H54 (cell line): ENCODE measurements at regions not wholly inside any gene's neighbourhood (a gene's known extent, or its start where the extent isn't known, plus 50 kb on each side); places are given as distances from the start of the nearest gene placed in this dataset.

Source experiments
- DNase-seq: peaks from one replicate; pipeline ENCODE4 v3.0.0; 2011; ENCODE audit warnings: low spot score, mixed read lengths; ENCODE audit not compliant: insufficient read length
- FAIRE-seq: peaks from 3 replicates; lab custom pipeline; 2011; peaks lifted over from hg19 to GRCh38; lab: Jason Lieb, UNC
- POLR2A ChIP-seq: IDR thresholded peaks from 2 replicates; pipeline ENCODE4 v1.6.1; 2011; ENCODE audit warnings: low read depth, mild to moderate bottlenecking, low read length

DNA sequence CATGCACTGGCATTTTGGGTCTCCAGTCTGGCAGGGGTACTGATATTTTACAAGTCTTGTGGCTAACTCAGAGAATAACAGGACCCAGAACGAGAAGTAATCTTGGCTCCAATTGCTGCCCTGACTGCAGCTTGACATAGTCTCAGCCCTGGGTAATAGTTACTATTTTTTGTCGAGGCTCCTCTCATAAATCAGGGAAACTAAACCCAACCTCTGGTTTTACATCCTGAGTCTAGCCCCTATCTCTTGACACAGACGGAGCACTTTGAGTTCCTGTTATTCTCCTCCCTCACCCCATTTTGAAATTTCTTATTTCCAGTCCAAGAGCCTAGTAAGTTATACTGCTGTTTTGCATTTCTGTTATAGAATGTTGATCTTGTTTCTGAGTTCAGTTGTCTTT is 276.1 kb upstream of the GOLIM4 start:
- FAIRE-seq (no peak), DNase-seq (no peak)
- TF ChIP-seq POLR2A: no peak

DNA sequence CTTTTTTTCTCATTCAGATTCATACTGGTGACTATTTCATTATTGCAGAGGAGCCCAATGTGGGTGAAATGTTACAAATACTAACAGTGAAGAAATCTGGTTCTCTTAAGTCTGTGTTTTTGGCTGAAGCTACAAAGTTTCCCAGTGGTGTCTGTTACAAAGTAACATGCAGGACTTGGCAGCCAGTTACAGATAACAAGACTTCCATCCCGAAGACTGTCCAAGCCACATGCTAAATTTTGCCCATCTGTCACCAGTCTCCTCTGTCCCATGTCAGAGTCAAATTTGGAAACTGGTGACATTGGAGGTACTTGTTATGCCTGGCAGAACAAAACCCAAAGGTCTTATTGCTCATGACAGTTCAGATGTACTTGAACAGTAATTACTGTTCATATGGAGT is 269.2 kb upstream of the GOLIM4 start:
- DNase-seq (no peak), FAIRE-seq (no peak)
- no peak for TF ChIP-seq POLR2A

DNA sequence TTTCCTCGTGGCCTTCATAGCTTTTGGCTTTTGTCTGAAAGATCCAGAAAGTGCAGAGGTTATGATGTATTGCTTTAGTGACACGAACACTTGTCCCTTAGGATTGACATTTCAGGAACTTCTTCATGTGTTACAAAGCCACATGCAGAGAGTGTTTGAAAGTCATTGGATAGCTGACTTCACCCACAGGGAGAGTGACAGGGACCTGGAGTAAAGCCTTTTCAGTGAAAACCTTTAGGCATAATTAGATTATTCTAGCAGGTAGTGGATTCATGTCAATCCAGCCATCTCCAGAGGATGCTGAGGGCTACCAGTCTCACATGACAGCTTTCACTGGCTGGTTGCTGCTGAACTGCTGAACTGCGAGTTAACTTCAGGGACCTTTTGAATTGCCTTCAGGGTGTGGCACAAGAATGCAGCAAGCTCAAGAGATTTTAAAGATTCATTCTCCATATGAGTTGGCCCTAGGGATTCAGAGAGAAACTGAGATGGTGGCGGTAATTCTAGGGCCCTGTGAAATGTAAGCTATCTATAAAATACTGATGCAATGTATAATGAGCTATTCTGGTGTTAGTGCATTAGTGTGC is 267.0 kb upstream of the GOLIM4 start:
- FAIRE-seq (no peak), DNase-seq (no peak)
- TF ChIP-seq POLR2A: no peak

DNA sequence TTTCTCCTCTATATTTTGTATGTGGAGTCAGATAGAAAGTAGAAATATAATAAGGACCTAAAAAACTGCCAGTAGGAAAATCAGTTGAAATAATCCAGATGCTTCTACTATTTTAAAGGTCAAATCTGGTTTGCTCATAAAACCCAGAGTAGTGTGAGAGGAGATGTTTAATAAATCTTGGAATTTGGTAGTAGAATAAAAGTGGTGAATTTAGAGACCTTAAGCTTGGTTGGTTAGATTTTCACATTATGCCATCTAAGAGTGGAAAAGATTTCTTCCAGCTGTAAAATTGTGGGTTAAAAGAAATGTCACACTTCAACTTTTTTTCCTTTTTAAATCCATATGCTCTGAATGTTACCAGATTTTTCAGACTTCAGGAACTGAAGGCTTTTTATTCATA is 266.4 kb upstream of the GOLIM4 start:
- no peak for TF ChIP-seq POLR2A
- FAIRE-seq (no peak), DNase-seq (no peak)

DNA sequence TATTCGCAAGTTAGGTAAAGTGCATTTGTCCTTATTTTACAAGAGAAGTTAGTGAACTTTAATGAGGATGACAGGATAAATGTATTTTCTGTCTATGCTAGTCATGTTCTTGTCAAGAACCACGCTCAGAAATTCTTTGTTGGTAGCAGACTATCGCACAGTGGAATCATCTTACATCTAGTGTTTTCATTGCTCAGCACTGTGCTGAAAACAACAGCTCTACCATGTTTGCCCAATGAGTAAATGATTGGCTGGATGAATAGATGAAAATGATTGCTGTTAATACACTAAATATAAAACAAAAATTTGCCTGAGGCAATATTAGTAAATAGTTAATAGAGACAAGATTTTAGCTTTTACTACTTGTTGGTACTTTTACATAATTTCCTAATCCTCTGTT is 265.3 kb upstream of the GOLIM4 start:
- no peak for DNase-seq
- TF ChIP-seq POLR2A: no peak
- no peak for FAIRE-seq

DNA sequence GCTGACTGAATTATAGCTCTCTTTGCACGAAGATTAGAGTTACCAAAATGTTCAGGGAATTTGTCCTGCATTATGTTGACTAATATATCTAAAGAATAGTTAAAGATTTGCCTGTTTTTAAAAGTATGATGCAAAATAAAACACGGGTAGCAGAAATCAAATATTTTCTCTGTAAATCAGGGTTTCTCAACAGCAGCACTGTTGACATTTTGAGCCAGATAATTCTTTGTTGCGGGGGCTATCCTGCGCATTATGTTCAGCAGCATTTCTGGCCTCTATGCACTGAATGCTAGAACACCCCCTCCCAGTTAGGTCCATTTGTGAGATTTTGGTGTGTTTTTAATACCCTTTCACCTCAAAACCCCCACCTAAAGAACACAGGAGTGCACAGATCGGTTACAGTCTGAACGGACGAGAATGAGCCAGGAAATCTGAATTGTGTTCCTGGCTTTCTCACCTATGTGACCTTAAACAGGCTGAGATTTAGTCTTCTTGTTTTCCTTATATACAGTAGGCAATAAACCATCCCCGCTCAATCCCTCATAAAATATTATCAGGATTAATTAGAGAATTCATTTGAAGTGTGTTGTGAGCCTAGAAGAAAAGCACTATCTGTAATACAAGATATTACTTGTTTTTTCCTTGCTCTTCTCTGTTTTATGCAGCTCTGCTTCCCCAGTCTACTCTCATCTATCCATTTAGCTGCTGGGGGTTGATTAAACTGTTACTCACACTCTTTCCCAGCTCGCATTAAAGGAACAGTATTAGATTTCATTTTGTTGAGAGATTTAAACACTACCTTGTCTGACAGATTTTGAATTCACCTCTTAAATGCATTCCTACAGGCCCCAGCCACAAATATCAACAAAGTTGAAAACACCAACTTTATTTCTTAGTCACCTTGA is 247.5 kb upstream of the GOLIM4 start:
- TF ChIP-seq POLR2A: no peak
- no peak for DNase-seq
- no peak for FAIRE-seq

DNA sequence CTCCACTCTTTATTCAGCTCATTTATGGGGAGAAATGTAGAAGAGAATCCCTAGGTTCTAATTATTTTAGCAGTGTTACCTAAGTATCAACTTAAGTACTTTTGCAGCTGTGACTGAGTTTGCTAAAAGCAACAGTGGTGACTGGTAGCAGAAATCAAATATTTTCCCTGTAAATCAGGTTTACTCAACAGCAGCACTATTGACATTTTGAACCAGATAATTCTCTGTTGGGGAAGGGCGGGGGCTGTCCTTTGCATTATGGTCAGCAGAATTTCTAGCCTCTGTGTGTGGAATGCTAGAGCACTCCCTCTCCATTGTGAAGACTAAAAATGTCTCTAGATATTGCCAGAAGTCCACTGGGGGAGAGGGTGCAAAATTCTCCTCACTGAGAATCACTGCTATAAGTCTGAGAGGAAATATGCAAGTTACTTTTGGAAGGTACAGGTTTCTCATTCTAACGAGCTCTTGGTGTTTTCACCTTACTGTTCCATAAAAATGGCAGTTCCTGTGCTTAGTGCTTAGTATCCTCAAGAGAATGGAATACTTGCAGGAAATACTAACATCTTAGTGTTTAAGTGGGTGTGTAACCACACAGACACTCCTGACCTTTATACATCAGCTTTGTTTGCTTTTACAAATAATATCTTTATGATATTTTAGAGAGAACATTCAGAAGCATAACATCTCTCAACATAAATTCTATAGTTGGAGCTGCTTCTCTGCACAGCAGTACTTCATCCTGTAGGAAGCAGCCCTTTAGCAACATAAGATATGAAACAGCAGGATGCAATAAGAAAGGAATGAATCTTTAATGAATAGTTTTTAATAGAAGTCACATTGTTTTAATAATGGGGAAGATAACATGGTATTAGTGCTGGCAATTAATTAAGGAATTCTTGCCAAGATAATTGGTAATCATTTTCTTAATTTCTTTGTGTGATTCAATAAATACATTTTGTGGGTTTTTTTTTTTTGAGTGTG is 246.5 kb upstream of the GOLIM4 start:
- DNase-seq (no peak), FAIRE-seq (no peak)
- no peak for TF ChIP-seq POLR2A

DNA sequence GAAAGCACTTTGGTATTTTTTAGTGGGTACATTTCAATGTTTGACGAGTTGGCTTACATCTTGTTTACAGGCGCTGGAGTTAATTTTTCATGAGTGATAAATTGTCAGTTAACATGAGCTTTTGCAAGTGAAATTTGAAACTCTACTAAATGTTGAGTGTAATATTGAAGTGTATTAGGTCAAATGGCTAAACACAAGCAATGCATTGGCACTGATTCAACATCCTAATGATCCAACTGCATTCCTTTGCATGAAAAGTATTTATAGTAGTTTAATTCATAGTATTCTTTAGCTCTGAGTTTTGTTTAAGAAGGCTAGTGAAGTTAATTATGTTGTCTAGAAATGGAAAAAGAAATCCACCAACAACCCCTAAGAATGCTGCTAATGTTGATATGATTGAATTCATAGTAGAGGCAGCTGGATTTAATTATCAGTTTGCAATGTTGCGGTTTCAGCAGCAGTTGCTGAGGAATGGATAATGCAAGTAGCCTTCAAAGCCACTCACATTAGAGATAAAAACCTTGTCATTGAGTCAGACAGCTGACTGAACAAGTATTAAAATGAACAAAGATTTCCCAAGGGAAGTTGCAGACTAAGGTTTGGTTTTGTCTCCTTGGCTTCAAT is 245.6 kb upstream of the GOLIM4 start:
- TF ChIP-seq POLR2A: no peak
- no peak for FAIRE-seq
- no peak for DNase-seq

DNA sequence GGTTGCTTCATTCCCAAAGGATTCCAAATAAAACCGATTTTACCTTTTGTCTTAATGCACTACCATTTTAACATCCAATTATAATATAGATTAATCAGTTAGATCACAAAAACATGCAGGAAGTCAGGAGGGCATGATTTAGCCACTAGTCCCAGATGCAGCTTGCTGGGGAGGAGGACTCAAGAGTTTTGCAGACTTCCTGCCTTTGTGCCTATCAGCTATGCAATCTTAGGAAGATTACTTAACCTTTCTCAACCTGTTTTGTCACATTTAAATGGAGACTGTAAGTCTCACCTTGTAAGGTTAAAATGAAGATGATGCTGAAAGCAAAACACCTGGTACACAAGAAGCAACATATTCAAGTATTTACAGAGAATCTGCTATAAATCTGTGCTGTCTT is 242.4 kb upstream of the GOLIM4 start:
- DNase-seq (no peak), FAIRE-seq (no peak)
- TF ChIP-seq POLR2A: no peak

DNA sequence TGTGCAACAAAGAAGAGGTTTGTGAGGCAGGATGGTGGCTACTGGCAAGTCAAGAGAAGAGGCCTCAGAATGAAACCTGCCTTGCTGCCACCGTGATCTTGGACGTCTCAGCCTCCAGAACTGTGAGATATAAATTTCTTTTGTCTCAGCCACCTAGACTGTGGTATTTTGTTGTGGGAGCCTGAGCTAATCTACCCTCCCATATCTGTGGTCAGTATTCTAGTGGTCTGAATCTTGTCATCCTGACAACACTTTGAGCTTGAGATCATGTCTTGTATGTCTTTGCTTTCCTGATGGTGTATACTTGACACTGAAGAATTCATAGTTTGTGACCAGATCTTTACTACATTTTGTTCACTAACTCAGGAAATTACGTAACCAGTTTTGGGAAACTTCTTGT is 240.6 kb upstream of the GOLIM4 start:
- no peak for FAIRE-seq

DNA sequence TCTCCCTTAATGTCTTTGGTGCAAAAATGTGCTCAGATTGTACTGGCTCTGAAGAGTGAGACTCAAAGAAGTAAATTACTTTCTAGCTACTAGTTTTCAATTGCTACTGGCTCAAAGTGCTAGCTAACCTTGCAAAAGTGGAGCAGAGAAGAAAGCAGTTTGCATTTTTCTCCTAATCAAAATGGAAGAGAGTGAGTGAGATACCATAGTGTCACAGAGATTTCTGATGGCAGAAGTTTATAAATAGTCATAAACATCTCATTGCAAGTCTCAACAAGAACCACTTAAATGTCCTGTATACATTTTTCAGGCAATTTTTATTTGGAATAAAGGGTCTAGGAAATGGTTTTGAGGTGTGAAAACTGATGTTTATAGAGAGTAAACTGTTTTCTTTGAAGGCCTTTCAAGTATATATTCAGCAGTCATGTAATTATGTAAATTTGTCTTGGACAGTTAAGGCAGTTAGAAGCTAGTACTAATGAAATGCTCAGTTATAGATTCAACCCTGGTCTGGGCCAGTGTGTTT is 237.7 kb upstream of the GOLIM4 start:
- no peak for DNase-seq
- no peak for TF ChIP-seq POLR2A
- no peak for FAIRE-seq

More for the DNA sequence above, 240.6 kb upstream of the GOLIM4 start:
- DNase-seq: no peak
- TF ChIP-seq POLR2A: no peak

DNA sequence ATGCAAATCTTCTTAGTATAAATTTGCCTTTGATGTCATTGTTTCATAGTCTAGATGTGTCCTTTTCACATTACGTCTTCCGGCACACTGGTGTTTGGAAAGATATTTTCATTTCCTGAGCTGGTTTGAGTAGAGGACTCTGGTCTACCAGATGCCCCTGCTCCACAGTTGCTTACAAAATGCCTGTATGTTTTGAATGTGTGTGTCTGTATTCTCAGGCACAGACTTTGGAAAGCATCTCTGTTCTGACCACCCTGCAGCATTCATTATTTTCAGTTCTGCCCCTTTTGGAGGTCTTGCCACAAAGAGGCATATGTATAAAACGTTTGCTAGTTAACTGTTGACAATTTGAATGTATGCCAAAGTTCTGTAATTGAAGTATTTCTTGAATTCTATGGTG is 236.0 kb upstream of the GOLIM4 start:
- DNase-seq (no peak), FAIRE-seq (no peak)
- TF ChIP-seq POLR2A: no peak

DNA sequence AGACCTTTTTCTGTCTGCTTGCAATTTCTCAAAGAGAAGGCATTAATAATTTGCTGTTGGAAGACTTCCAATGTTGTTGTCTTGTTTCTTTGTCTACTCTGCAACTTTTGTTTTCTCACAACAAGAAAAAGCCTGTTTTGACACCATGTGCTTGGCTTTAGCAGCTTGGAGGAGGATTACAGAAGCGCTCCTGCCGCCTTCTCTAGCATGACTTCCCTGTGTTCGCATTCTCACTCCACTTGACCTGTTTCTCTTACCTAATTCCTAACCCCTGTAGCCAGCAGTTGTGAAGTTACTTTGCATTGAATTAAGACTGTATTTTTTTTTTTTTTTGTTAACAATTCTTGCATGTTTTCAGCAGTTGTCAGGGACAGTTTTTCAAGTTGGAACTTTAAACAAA is 235.3 kb upstream of the GOLIM4 start:
- FAIRE-seq (no peak), DNase-seq (no peak)
- no peak for TF ChIP-seq POLR2A
